Effector memory CD4-positive, alpha-beta T cell (primary cell): ENCODE measurements at regions not wholly inside any gene's neighbourhood (a gene's known extent, or its start where the extent isn't known, plus 50 kb on each side); places are given as distances from the start of the nearest gene placed in this dataset.

Experiments
- DNase-seq, 3 donors: peaks; one replicate each; pipeline ENCODE4 v3.0.0-alpha.2; 2020
- H3K27ac ChIP-seq: 2 replicates; pipeline ENCODE4 v1.7.0; 2013; ENCODE audit warnings: mild to moderate bottlenecking, low read length, moderate library complexity; ENCODE audit not compliant: insufficient read depth, poor library complexity, severe bottlenecking
- H3K27me3 ChIP-seq: replicated peaks from 2 replicates; pipeline ENCODE4 v1.7.0; 2013; ENCODE audit warnings: mild to moderate bottlenecking, low read length; ENCODE audit not compliant: insufficient read depth, control insufficient read depth, poor library complexity, severe bottlenecking
- H3K36me3 ChIP-seq: 2 replicates; pipeline ENCODE4 v1.7.0; 2013; ENCODE audit warnings: mild to moderate bottlenecking, low read length, moderate library complexity; ENCODE audit not compliant: control insufficient read depth, insufficient read depth
- H3K4me1 ChIP-seq: 2 replicates; pipeline ENCODE4 v1.7.0; 2013; ENCODE audit warnings: low read length, mild to moderate bottlenecking; ENCODE audit not compliant: control insufficient read depth, insufficient read depth, poor library complexity, severe bottlenecking
- H3K4me3 ChIP-seq: 2 replicates; pipeline ENCODE4 v1.7.0; 2013; ENCODE audit warnings: low read length, low read depth, mild to moderate bottlenecking; ENCODE audit not compliant: insufficient read depth, poor library complexity, severe bottlenecking
- H3K9me3 ChIP-seq: 2 replicates; pipeline ENCODE4 v1.7.0; 2013; ENCODE audit warnings: mild to moderate bottlenecking, low read length, moderate library complexity; ENCODE audit not compliant: control insufficient read depth

DNA sequence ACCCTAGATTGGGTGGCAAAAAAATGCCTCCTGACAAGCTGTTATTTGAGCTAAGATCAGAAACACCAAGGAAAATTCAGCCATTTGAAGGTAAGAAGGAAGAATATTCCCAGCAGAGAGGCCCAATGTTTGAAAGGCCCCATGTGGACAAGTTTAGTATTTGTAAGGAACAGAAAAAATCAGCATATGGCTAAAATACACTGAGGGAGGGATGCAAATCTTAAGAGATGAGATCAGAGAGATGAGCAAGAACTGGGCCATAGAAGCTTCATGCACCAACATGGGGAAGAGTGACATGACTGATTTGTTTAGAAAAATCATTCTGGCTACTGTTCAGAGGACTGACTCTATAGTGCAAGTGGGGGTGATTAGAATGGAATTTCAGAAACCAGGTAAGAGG lies 496.8 kb upstream of the SOX5 start:
- Histone ChIP-seq H3K27ac (no peak overlapping the region), H3K4me3 (no peak overlapping the region), H3K4me1 (no peaks in the 10 kb centered on the region), H3K9me3 (no peaks in the 10 kb centered on the region), H3K36me3 (no peaks in the 10 kb centered on the region), H3K27me3 (no peaks in the 10 kb centered on the region)
- no peak for DNase-seq

GRCh38 chr12:24444634-24445033 lies 495.2 kb upstream of the SOX5 start:
- no peak for DNase-seq
- no peak overlapping the region for H3K27ac ChIP-seq

GRCh38 chr12:24441458-24441857 lies 492.0 kb upstream of the SOX5 start:
- Histone ChIP-seq H3K27ac (no peak overlapping the region), H3K27me3 (no peaks in the 10 kb centered on the region), H3K4me3 (no peak overlapping the region), H3K4me1 (no peaks in the 10 kb centered on the region), H3K36me3 (no peaks in the 10 kb centered on the region), H3K9me3 (no peaks in the 10 kb centered on the region)
- no peak for DNase-seq

More at GRCh38 chr12:24444634-24445033, 495.2 kb upstream of the SOX5 start:
- no peaks in the 10 kb centered on the region for H3K4me1 ChIP-seq
- H3K27me3 ChIP-seq = no peaks in the 10 kb centered on the region
- no peak overlapping the region for H3K4me3 ChIP-seq
- no peaks in the 10 kb centered on the region for H3K36me3 ChIP-seq
- H3K9me3 ChIP-seq = no peaks in the 10 kb centered on the region

DNA sequence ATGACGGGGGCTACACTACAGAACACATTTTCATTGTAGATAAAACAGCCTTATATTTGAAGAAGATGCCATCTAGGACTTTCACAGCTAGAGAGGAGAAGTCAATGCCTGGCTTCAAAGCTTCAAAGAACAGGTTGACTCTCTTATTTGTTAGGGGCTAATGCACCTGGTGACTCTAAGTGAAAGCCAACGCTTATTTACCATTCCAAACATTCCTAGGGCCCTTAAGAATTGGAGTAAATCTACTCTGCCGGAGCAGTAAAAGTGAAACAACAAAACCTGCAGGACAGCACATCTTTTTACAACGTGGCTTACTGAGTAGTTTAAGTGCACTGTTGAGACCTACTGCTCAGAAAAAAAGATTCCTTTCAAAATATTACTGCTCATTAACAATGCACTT lies 487.2 kb upstream of the SOX5 start:
- no peaks in the 10 kb centered on the region for H3K27me3 ChIP-seq
- no peaks in the 10 kb centered on the region for H3K4me1 ChIP-seq

GRCh38 chr12:24431872-24432271 lies 482.4 kb upstream of the SOX5 start:
- H3K4me1 ChIP-seq = no peaks in the 10 kb centered on the region
- H3K27ac ChIP-seq = no peak overlapping the region
- H3K27me3 ChIP-seq = no peaks in the 10 kb centered on the region
- no peak overlapping the region for H3K4me3 ChIP-seq
- H3K36me3 ChIP-seq = no peaks in the 10 kb centered on the region
- H3K9me3 ChIP-seq = no peaks in the 10 kb centered on the region
- DNase-seq = no peak

More for the DNA sequence above, 487.2 kb upstream of the SOX5 start:
- no peak for DNase-seq
- H3K36me3 ChIP-seq = no peaks in the 10 kb centered on the region
- no peak overlapping the region for H3K4me3 ChIP-seq
- no peak overlapping the region for H3K27ac ChIP-seq
- no peaks in the 10 kb centered on the region for H3K9me3 ChIP-seq

DNA sequence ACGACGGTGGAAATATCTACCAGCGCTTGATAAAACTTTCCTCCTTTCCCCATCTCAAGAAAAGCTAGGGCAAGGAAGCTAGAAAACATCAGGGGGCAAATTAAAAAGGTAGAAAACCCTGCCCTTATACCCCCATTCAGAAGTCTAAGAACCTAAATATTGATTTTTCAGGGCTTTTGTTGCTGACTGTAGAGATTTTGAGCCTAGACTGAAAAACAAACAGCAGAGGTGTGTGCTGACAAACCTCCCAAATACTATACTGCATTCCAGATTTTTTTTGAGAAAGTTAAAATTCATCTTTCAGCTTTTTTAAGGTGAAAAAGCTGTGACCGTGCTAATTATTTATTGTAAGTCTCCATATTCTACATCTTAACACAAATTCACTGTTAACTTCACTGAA lies 478.3 kb upstream of the SOX5 start:
- H3K4me1 ChIP-seq = no peaks in the 10 kb centered on the region
- H3K9me3 ChIP-seq = no peaks in the 10 kb centered on the region
- DNase-seq = no peak
- H3K36me3 ChIP-seq = no peaks in the 10 kb centered on the region
- no peak overlapping the region for H3K4me3 ChIP-seq
- no peaks in the 10 kb centered on the region for H3K27me3 ChIP-seq
- no peak overlapping the region for H3K27ac ChIP-seq

DNA sequence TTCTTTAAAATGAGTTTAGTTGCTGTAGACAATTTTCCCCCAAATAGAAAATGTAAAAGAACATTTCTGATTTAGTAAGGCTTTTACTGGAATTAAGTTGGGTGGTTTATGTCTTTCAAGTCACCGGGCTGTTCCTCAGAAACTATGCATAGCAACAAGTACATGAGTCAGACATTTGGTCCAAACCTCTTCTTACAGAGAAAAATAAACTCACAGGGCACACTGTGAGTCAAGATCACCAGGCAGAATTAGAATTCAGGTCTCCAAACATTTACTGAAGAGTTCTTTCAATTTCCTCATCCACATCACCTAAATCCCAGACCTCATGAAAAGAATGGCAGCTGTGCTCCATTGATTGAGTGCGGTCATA lies 476.1 kb upstream of the SOX5 start:
- DNase-seq = no peak
- no peak overlapping the region for H3K27ac ChIP-seq
- no peaks in the 10 kb centered on the region for H3K4me1 ChIP-seq
- no peaks in the 10 kb centered on the region for H3K9me3 ChIP-seq
- H3K36me3 ChIP-seq = no peaks in the 10 kb centered on the region
- H3K4me3 ChIP-seq = no peak overlapping the region
- H3K27me3 ChIP-seq = no peaks in the 10 kb centered on the region

GRCh38 chr12:24424889-24425600 lies 475.6 kb upstream of the SOX5 start:
- H3K27ac ChIP-seq = no peak overlapping the region
- H3K9me3 ChIP-seq = no peaks in the 10 kb centered on the region
- no peaks in the 10 kb centered on the region for H3K27me3 ChIP-seq
- DNase-seq = no peak
- H3K36me3 ChIP-seq = no peaks in the 10 kb centered on the region
- H3K4me3 ChIP-seq = no peak overlapping the region
- H3K4me1 ChIP-seq = no peaks in the 10 kb centered on the region

- Histone ChIP-seq H3K9me3 (no peaks in the 10 kb centered on the region), H3K4me3 (no peak overlapping the region), H3K36me3 (no peaks in the 10 kb centered on the region), H3K27ac (no peak overlapping the region), H3K27me3 (no peaks in the 10 kb centered on the region), H3K4me1 (no peaks in the 10 kb centered on the region)
- no peak for DNase-seq
These were observed 474.9 kb upstream of the SOX5 start for GRCh38 chr12:24424376-24424775.

- H3K9me3 ChIP-seq = no peaks in the 10 kb centered on the region
- no peaks in the 10 kb centered on the region for H3K4me1 ChIP-seq
- no peak for DNase-seq
- no peak overlapping the region for H3K27ac ChIP-seq
- H3K27me3 ChIP-seq = no peaks in the 10 kb centered on the region
- no peaks in the 10 kb centered on the region for H3K36me3 ChIP-seq
- no peak overlapping the region for H3K4me3 ChIP-seq
These were observed 474.1 kb upstream of the SOX5 start for GRCh38 chr12:24423611-24424010.
